IPS DF 19.7 (cell line): ENCODE measurements at regions not wholly inside any gene's neighbourhood (a gene's known extent, or its start where the extent isn't known, plus 50 kb on each side); places are given as distances from the start of the nearest gene placed in this dataset.
A peak's percentile ranks its signal among the peaks of the same experiment; 100 is the strongest.

ENCODE experiments used
- DNase-seq: peaks from one replicate; pipeline ENCODE4 v3.0.0-alpha.2; 2013; ENCODE audit warnings: low read depth, low spot score

- DNase-seq = no peak
Measured at GRCh38 chr9:29778281-29778849, 2205.1 kb upstream of the C9orf72 start.

- no peak for DNase-seq
Measured at GRCh38 chr9:29793970-29794369, 2220.7 kb upstream of the C9orf72 start.

- DNase-seq = no peak
Measured at GRCh38 chr9:29796291-29796952, 2223.1 kb upstream of the C9orf72 start.

GRCh38 chr9:29798599-29798998 lies 2225.3 kb upstream of the C9orf72 start:
- no peak for DNase-seq

GRCh38 chr9:29799227-29799626 lies 2225.9 kb upstream of the C9orf72 start:
- no peak for DNase-seq

GRCh38 chr9:29800821-29801220 lies 2227.5 kb upstream of the C9orf72 start:
- DNase-seq = no peak

GRCh38 chr9:29802454-29802853 lies 2229.2 kb upstream of the C9orf72 start:
- no peak for DNase-seq

- DNase-seq = no peak
Measured at GRCh38 chr9:29806937-29807618, 2233.8 kb upstream of the C9orf72 start.

GRCh38 chr9:29816954-29817703 lies 2243.8 kb upstream of the C9orf72 start:
- no peak for DNase-seq

- DNase-seq = no peak
Measured at GRCh38 chr9:29822458-29822857, 2249.2 kb upstream of the C9orf72 start.

GRCh38 chr9:29826421-29826820 lies 2253.1 kb upstream of the C9orf72 start:
- no peak for DNase-seq

- peak; percentile 15 for DNase-seq
Measured at GRCh38 chr9:29830821-29831220, 2257.5 kb upstream of the C9orf72 start.

- no peak for DNase-seq
Measured at GRCh38 chr9:29838491-29839020, 2265.3 kb upstream of the C9orf72 start.

- DNase-seq = no peak
Measured at GRCh38 chr9:29844251-29844650, 2271.0 kb upstream of the C9orf72 start.

- no peak for DNase-seq
Measured at GRCh38 chr9:29850664-29851063, 2277.4 kb upstream of the C9orf72 start.

- DNase-seq = no peak
Measured at GRCh38 chr9:29861803-29862202, 2288.5 kb upstream of the C9orf72 start.

- no peak for DNase-seq
Measured at GRCh38 chr9:29865764-29866313, 2292.6 kb upstream of the C9orf72 start.

- DNase-seq = no peak
Measured at GRCh38 chr9:29866556-29866955, 2293.3 kb upstream of the C9orf72 start.

- no peak for DNase-seq
Measured at GRCh38 chr9:29873579-29873978, 2300.3 kb upstream of the C9orf72 start.

- DNase-seq = no peak
Measured at GRCh38 chr9:29875547-29875946, 2302.3 kb upstream of the C9orf72 start.

- no peak for DNase-seq
Measured at GRCh38 chr9:29882767-29883166, 2309.5 kb upstream of the C9orf72 start.

GRCh38 chr9:29906065-29906464 lies 2332.8 kb upstream of the C9orf72 start:
- no peak for DNase-seq
